ENCODE measurements at regions not wholly inside any gene's neighbourhood (a gene's known extent, or its start where the extent isn't known, plus 50 kb on each side); places are given as distances from the start of the nearest gene placed in this dataset.

- DNase-seq (ENCODE audit: low spot score) = no peak
Measured at GRCh38 chr5:21173036-21173435, 1185.0 kb upstream of the CDH18 start.

- no peak for DNase-seq (ENCODE audit: low spot score)
Measured at GRCh38 chr5:21171038-21171437, 1183.0 kb upstream of the CDH18 start.

DNA sequence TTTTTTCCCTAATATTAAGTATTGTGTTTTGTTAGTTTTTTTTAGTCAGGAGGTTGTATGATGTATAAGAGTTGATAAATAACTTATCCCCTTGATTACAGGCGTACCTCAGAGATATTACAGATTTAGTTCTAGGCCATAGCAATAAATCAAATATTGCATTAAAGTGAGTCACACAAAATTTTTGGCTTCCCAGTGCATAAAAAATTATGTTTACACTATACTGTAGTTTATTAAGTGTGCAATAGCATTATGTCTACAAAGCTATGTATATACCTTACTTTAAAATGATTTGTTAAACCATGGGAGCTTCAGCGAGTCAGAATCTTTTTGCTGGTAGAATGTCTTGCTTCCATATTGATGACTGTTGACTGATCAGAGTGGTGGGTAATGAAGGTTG is 1180.6 kb upstream of the CDH18 start:
- DNase-seq (ENCODE audit: low spot score) = no peak

DNA sequence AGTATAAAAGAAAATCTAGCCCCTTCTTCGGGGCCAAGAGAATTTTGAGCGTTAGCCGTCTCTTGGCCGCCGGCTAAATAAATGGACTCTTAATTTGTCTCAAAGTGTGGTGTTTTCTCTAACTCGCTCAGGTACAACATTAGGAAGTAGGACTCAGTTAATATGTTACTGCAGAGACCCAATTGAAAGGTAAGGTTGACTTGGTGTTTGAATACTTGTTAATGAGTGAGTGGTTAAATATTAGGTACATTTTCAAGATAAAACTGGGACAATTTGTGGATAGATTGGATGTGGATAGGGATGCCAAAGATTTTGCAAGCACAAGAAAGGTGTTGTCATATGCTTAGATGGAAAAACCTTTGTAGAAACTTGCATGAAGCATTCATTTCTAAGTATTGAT is 1177.3 kb upstream of the CDH18 start:
- no peak for DNase-seq (ENCODE audit: low spot score)

GRCh38 chr5:21164425-21164824 is 1176.4 kb upstream of the CDH18 start:
- no peak for DNase-seq (ENCODE audit: low spot score)

DNA sequence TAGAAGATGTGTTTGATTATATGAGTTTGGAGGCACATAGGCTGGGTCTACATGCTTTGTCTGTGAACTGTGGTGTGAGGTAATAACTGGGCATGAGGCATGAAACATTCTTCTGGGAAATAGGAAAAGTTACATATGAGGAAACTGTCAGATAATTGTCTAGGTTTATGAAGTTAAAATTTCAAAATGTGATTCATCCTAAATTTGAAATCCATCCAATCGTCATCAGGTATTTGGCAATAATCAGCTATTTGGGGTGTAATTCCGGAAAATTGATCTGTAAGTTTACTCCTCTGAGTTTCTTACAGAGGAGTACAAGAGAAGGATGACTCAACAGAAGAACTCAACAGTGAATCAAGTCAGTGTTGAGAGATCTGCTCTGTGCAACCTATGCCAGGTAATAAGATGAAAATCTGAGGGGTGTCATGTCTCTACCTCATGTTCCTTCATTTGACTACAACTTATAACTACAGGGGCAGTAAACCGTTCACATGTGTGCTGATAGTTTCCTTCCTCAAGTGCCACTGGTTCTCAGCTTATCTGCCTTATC is 1171.6 kb upstream of the CDH18 start:
- DNase-seq (ENCODE audit: low spot score) = no peak

- no peak for DNase-seq (ENCODE audit: low spot score)
Measured at GRCh38 chr5:21154526-21154925, 1166.5 kb upstream of the CDH18 start.

DNA sequence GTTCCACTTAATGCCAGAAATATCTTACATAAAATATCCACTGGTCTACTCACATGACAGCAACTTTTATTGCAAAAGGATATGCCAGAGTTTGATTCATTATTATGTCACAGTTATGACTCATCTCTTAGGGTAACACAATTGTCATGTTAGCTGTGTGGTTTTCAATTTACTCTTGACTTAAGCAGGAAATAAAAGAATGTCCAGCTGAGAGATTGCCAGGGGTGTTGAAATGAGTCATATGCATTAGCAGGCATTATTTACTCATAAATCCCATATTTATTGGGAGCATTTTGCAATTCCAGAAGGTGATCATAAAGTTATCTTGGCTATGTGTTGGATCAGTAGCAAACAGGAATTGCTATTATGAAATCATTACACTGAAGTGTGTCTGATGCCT is 1164.6 kb upstream of the CDH18 start:
- no peak for DNase-seq (ENCODE audit: low spot score)

GRCh38 chr5:21145376-21145775 is 1157.4 kb upstream of the CDH18 start:
- no peak for DNase-seq (ENCODE audit: low spot score)

DNA sequence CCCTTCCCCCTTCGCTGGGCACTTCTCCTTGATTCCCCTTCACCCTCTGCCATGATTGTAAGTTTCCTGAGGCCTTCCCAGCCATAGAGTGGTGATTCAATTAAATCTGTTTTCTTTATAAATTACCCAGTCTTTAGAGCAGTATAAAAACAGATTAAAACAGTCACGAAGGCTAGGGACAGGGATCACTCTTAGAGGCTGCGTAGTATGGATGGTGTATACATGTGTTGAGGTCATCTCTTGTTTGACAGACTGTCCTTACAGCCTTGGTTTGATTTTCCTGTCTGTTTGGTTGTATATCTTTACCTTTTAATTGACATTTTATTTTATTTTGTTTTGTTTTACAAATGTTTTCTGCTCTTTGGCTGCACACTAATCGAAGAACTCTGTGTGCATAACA is 1155.7 kb upstream of the CDH18 start:
- no peak for DNase-seq (ENCODE audit: low spot score)

GRCh38 chr5:21142791-21143190 is 1154.8 kb upstream of the CDH18 start:
- DNase-seq (ENCODE audit: low spot score) = no peak

- DNase-seq (ENCODE audit: low spot score) = no peak
Measured at GRCh38 chr5:21140987-21141386, 1153.0 kb upstream of the CDH18 start.

GRCh38 chr5:21126236-21126635 is 1138.2 kb upstream of the CDH18 start:
- DNase-seq (ENCODE audit: low spot score) = no peak

- no peak for DNase-seq (ENCODE audit: low spot score)
Measured at GRCh38 chr5:21125238-21125983, 1137.4 kb upstream of the CDH18 start.

DNA sequence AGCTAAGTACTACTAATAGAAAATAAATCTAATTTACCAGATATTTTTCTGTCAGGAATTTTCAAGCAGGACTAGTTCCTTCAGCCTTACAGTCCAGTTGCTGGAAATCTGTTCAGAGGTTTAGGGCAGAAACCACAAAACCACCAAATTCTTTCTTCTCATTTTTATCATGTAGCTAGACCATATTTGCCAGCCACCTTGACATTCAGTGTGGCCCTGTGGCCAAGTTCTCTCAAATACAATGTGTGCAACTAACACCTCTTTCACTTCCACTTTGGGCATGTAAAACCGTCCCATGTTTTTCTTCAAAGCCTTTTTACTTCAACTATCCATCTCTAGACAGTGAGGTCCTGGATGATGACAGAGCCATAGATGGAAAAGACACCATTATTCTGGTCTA is 1133.2 kb upstream of the CDH18 start:
- no peak for DNase-seq (ENCODE audit: low spot score)

DNA sequence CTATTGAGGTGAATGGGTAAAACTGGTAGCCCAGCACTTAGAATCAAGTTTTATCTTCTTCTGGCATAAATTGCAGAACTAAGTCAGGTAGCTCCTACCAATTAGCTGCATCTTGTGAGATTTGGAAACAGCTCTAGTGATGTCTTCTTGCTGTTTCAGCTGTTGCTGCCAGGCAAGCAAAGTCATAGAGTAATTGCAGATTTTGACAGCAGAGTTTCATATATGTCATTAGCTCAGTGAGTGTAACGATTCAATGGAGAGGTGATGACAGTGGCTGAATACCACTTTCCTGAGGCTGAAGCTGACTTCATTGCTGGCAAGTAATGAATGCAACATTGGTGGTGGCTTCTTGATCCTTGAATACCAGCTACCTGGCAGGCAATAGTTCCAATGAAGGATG is 1109.7 kb upstream of the CDH18 start:
- DNase-seq (ENCODE audit: low spot score) = no peak

- no peak for DNase-seq (ENCODE audit: low spot score)
Measured at GRCh38 chr5:21094619-21095018, 1106.6 kb upstream of the CDH18 start.

DNA sequence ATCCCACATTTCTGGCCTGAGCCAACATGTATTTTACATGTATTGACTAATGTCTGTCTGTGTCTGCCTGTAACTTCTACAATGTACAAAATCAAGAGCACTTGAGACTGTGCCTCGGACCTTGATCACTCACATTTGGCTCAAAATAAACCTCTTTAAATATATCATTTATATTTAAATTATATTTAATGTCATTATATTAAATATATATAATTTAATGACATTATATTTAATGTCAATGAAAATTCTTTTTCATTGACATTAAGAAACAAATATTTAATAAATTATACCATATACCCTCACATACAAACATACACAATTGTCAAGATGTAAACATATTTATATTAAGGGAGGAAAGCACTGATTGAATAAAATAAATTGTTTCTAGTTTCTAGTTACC is 1099.8 kb upstream of the CDH18 start:
- DNase-seq (ENCODE audit: low spot score) = no peak

DNA sequence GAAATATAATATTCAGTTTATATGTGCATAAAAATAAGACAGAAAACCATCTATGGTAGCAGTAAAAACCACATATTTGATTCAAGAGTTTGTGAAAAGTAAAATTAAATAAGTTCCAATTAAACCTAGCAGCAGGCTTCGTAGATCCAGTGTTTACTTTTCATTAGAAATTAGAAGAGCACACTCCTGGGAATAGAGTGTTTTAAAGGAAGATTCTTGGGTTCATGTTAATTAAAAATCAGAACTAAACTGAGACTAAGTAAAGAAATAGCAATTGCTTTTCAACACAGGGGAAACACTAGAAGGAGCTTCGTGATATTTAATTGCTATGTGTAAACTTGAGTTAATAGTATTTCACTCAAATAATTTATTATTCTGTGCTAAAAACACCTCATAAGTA is 1097.8 kb upstream of the CDH18 start:
- no peak for DNase-seq (ENCODE audit: low spot score)

DNA sequence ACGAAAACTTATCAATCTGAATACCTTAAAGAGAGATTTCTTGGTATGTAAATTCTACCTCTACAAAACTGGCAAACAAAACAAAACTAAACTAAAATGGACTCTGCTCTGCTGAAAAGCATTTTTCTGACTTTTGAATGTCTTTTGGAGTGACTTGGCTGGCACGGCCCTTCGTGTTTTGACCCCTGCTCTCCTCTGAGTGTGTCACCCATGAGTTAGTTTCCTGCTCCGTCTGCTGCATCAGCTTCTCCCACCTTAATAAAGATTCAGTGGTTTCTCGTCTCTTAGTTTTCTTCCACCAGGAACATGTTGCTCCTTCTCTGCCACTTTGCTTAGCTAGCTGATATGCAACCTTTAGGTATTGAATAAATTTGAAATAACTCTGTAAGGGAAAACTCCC is 1084.0 kb upstream of the CDH18 start:
- no peak for DNase-seq (ENCODE audit: low spot score)

DNA sequence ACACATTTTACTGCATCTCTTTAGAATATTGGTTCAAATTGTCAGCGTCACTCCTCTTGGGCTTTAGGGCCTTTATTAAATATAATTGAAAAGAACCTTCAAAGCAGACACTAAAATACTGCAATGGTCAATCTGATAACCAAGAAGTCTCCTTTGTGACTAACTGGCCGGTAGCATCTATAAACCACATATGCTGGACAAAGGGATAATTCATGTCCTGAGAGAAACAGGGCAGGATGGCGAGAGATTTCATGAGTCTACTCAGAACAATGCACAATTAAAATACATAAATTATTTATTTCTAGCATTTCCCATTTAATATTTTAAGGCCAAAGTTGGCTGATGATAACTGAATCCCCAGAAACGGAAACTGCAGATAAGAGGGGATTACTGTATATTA is 1083.4 kb upstream of the CDH18 start:
- no peak for DNase-seq (ENCODE audit: low spot score)

DNA sequence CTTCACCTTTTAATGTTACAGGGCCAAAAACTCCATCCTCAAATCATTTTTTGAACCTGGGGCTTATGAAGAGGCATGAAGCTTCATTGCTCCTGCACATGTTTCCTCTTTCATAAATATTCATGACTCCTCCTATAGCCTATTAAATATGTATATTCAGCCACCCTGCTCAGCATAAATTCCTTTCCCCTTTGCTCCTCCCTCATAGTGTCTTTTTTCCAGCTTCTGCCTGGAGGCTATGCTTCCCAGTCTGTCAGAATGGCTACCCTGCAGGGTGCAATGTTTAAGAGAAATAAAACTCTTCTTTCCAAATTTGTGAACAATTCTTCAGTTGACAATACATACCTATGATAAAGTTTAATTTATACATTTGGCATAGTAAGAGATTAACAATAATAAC is 1082.9 kb upstream of the CDH18 start:
- no peak for DNase-seq (ENCODE audit: low spot score)

DNA sequence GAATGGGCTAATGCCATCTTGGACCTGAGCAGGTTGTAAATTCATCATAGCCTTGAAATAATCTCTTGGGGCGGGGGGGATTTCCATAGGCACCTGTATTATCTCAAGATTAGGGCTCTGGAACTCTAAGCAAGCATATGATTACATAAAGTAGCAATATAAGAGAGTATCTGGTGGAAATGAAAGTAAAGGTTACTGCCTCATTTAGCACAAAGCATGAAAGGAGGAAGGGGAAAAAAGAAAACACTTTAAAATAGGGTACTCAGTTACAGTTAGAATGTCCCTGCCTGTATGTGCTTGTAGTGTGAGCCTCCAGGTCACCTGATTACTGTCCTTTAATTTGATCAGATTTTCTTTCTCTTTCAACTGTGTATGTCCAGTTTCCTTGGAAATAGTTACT is 1079.7 kb upstream of the CDH18 start:
- no peak for DNase-seq (ENCODE audit: low spot score)

GRCh38 chr5:21063146-21063545 is 1075.1 kb upstream of the CDH18 start:
- DNase-seq (ENCODE audit: low spot score) = no peak

Measured in iPS-NIHi11 (cell line).